Neural progenitor cell (in vitro differentiated cells): ENCODE measurements at regions not wholly inside any gene's neighbourhood (a gene's known extent, or its start where the extent isn't known, plus 50 kb on each side); places are given as distances from the start of the nearest gene placed in this dataset.
A peak's percentile ranks its signal among the peaks of the same experiment; 100 is the strongest.
"Not testable (repeated sequence)": the region's sequence is repeated elsewhere in the genome, so short reads cannot be mapped to it uniquely, and the experiment has no call there.

Experiments used
- DNase-seq: peaks from one replicate; pipeline ENCODE4 v3.0.0-alpha.2; 2016; ENCODE audit warnings: low spot score
- H2AFZ ChIP-seq: fragments of 200-600 bp; sonication (generic); replicated peaks from 2 replicates; pipeline ENCODE4 v1.6.1; 2016; ENCODE audit warnings: antibody characterized with exemption
- H3F3A ChIP-seq: fragments of 200-600 bp; sonication (generic); 2 replicates; pipeline ENCODE4 v1.6.1; 2016; ENCODE audit warnings: antibody characterized with exemption, low read depth
- H3K27ac ChIP-seq: fragments of 200-600 bp; sonication (generic); 2 replicates; pipeline ENCODE4 v1.5.1; 2016; ENCODE audit warnings: mild to moderate bottlenecking
- H3K27me3 ChIP-seq: fragments of 200-600 bp; sonication (generic); 2 replicates; pipeline ENCODE4 v1.6.1; 2016; ENCODE audit warnings: mild to moderate bottlenecking, moderate library complexity
- H3K36me3 ChIP-seq: fragments of 200-600 bp; sonication (generic); 2 replicates; pipeline ENCODE4 v1.5.1; 2016
- H3K4me1 ChIP-seq: fragments of 200-600 bp; sonication (generic); 2 replicates; pipeline ENCODE4 v1.6.1; 2016; ENCODE audit warnings: mixed run types
- H3K4me2 ChIP-seq: fragments of 200-600 bp; sonication (generic); 2 replicates; pipeline ENCODE4 v1.6.1; 2016
- H3K4me3 ChIP-seq: fragments of 200-600 bp; sonication (generic); 2 replicates; pipeline ENCODE4 v1.5.1; 2016
- H3K79me2 ChIP-seq: fragments of 200-600 bp; sonication (generic); 2 replicates; pipeline ENCODE4 v1.6.1; 2016; ENCODE audit warnings: low read depth
- H3K9ac ChIP-seq: fragments of 200-600 bp; sonication (generic); 2 replicates; pipeline ENCODE4 v1.6.1; 2016
- H3K9me3 ChIP-seq: fragments of 200-600 bp; sonication (generic); 2 replicates; pipeline ENCODE4 v1.5.1; 2016; ENCODE audit warnings: low read depth
- H4K20me1 ChIP-seq: fragments of 200-600 bp; sonication (generic); 2 replicates; pipeline ENCODE4 v1.6.1; 2016; ENCODE audit warnings: low read depth
- H3K27ac Mint-ChIP-seq: 3 replicates; pipeline ENCODE4 v1.8.0; 2021; ENCODE audit warnings: mixed read lengths
- H3K27me3 Mint-ChIP-seq: 2 replicates; pipeline ENCODE4 v1.8.0; 2022; ENCODE audit warnings: low read depth, mild to moderate bottlenecking, inconsistent platforms, moderate library complexity, mixed read lengths; ENCODE audit not compliant: insufficient read depth
- H3K36me3 Mint-ChIP-seq: 3 replicates; pipeline ENCODE4 v1.8.0; 2021; ENCODE audit warnings: mixed read lengths
- H3K4me1 Mint-ChIP-seq: 3 replicates; pipeline ENCODE4 v1.8.0; 2021; ENCODE audit warnings: mixed read lengths
- H3K4me3 Mint-ChIP-seq: 3 replicates; pipeline ENCODE4 v1.8.0; 2021; ENCODE audit warnings: mild to moderate bottlenecking, moderate library complexity, mixed read lengths
- H3K9me3 Mint-ChIP-seq: 3 replicates; pipeline ENCODE4 v1.8.0; 2020; ENCODE audit warnings: mixed read lengths
- CTCF ChIP-seq: fragments of 200-600 bp; sonication (generic); IDR thresholded peaks from 2 replicates; pipeline ENCODE4 v1.5.1; 2017; ENCODE audit warnings: antibody characterized with exemption, mild to moderate bottlenecking
- EZH2 ChIP-seq: fragments of 200-600 bp; sonication (generic); IDR thresholded peaks from 2 replicates; pipeline ENCODE4 v1.6.1; 2017; ENCODE audit warnings: antibody characterized with exemption, mild to moderate bottlenecking, moderate library complexity
- EZH2phosphoT487 ChIP-seq: fragments of 200-600 bp; sonication (generic); IDR thresholded peaks from 2 replicates; pipeline ENCODE4 v1.6.1; 2017; ENCODE audit warnings: antibody characterized with exemption

- Histone ChIP-seq H4K20me1 (peaks cover 9% of the 10 kb centered on the region), H3K4me1 (peaks cover 36% of the 10 kb centered on the region), H3K4me3 (no peak overlapping the region), H3K9me3 (no peaks in the 10 kb centered on the region), H3K27me3 (no peaks in the 10 kb centered on the region), H3K9ac (no peak overlapping the region), H3F3A (peaks cover 34% of the 10 kb centered on the region), H3K36me3 (no peaks in the 10 kb centered on the region), H3K79me2 (no peaks in the 10 kb centered on the region), H3K4me2 (peak overlapping the region; percentile 80), H2AFZ (no peak overlapping the region), H3K27ac (no peak overlapping the region)
- H3K36me3 Mint-ChIP-seq: no peaks in the 10 kb centered on the region
- peak; percentile 22 for DNase-seq
- peaks cover 12% of the 10 kb centered on the region for H3K9me3 Mint-ChIP-seq
- peaks cover 35% of the 10 kb centered on the region for H3K4me1 Mint-ChIP-seq
- peak overlapping the region; percentile 60 for H3K27ac Mint-ChIP-seq
- H3K4me3 Mint-ChIP-seq: no peak overlapping the region
- TF ChIP-seq CTCF (peak; percentile 4), EZH2phosphoT487 (no peak)
- H3K27me3 Mint-ChIP-seq: peaks cover 4% of the 10 kb centered on the region
Measured at GRCh38 chr7:42722716-42723115, 189.2 kb downstream of the C7orf25 start.

- Mint-ChIP-seq H3K4me1 (peaks cover 35% of the 10 kb centered on the region), H3K9me3 (peaks cover 12% of the 10 kb centered on the region), H3K4me3 (no peak overlapping the region), H3K36me3 (no peaks in the 10 kb centered on the region), H3K27ac (no peak overlapping the region), H3K27me3 (peaks cover 4% of the 10 kb centered on the region)
- H3K4me3 ChIP-seq: no peak overlapping the region
- no peaks in the 10 kb centered on the region for H3K36me3 ChIP-seq
- DNase-seq: no peak
- H2AFZ ChIP-seq: no peak overlapping the region
- no peaks in the 10 kb centered on the region for H3K79me2 ChIP-seq
- no peaks in the 10 kb centered on the region for H3K9me3 ChIP-seq
- H3F3A ChIP-seq: peaks cover 34% of the 10 kb centered on the region
- H4K20me1 ChIP-seq: peaks cover 9% of the 10 kb centered on the region
- H3K4me2 ChIP-seq: peak overlapping the region; percentile 80
- no peak overlapping the region for H3K27ac ChIP-seq
- TF ChIP-seq CTCF: no peak
- no peak for TF ChIP-seq EZH2phosphoT487
- no peak for TF ChIP-seq EZH2
- H3K4me1 ChIP-seq: peaks cover 36% of the 10 kb centered on the region
- no peaks in the 10 kb centered on the region for H3K27me3 ChIP-seq
- no peak overlapping the region for H3K9ac ChIP-seq
Measured at GRCh38 chr7:42722198-42722597, 189.7 kb downstream of the C7orf25 start.

DNA sequence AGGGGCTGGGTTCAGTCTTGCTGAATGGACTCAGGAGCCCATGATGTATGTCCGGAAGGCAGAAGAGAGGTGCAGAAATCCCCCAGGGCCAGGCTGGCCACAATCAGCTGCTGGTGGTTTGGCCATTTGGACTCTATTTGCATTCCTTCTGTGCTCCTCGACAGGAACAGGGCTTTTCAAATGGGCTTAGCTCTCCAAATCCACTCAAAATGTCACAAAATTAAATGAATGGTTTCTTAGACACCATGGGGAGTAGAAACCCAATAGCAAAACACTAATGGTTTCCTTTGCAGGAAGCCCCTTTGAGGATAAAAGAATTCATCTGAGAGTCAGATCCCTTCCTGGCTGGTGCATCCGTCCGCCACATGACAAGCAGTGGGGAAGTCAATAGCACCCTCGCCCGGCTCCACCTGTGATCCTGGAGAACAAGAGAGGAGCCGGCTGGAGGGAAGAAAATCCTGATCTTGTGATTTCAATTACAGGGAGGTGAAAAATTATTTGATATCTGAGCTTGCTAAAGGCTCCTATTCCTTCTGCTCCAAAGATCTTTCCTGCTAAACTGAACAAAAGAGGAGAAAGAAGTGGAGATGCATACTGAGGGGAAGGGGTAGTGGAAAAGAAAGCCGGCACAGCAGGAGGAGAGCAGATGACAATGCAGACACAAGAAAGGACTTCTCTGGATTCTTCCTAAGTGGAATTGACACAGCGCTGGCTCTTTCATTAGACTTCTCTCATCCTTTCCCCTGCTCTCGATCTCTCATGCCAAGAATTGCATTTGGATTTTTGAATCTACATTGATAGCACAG is 190.7 kb downstream of the C7orf25 start:
- no peak overlapping the region for H3K9ac ChIP-seq
- H3K4me2 ChIP-seq: peak overlapping the region; percentile 80
- DNase-seq: peak; percentile 80
- H3K9me3 ChIP-seq: no peaks in the 10 kb centered on the region
- H3K27ac Mint-ChIP-seq: peak overlapping the region; percentile 93
- peaks cover 34% of the 10 kb centered on the region for H3F3A ChIP-seq
- peaks cover 36% of the 10 kb centered on the region for H3K4me1 ChIP-seq
- H3K27ac ChIP-seq: peak overlapping the region; percentile 70
- H3K4me3 ChIP-seq: peak overlapping the region; percentile 39
- peaks cover 35% of the 10 kb centered on the region for H3K4me1 Mint-ChIP-seq
- H2AFZ ChIP-seq: no peak overlapping the region
- peak overlapping the region; percentile 64 for H3K4me3 Mint-ChIP-seq
- no peaks in the 10 kb centered on the region for H3K36me3 Mint-ChIP-seq
- no peaks in the 10 kb centered on the region for H3K27me3 ChIP-seq
- TF ChIP-seq EZH2 (no peak), EZH2phosphoT487 (peak; percentile 43)
- H3K27me3 Mint-ChIP-seq: peaks cover 4% of the 10 kb centered on the region
- H3K9me3 Mint-ChIP-seq: peaks cover 12% of the 10 kb centered on the region
- peaks cover 9% of the 10 kb centered on the region for H4K20me1 ChIP-seq
- no peaks in the 10 kb centered on the region for H3K79me2 ChIP-seq
- no peaks in the 10 kb centered on the region for H3K36me3 ChIP-seq

DNA sequence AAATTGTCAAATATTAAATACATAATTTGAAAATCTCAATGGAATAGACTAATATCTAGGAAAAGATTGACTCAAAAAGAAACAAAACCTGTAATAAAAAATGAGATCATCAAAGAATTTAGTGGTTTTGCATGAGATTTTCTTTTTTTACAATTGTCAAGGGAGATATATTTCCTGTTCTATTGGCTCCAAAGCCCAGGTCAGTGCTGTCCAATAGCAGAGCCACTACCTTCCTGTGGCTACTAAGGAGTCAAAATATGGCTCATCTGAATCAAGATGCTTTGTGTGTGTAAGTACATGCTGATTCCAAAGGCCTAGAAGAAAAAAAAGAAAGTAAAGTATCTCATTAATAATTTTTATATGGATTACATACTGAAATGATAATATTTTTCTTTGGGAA is 191.9 kb downstream of the C7orf25 start:
- Histone ChIP-seq H3F3A (peaks cover 34% of the 10 kb centered on the region), H3K9ac (no peak overlapping the region), H3K79me2 (no peaks in the 10 kb centered on the region), H3K27ac (no peak overlapping the region), H3K4me3 (no peak overlapping the region), H2AFZ (no peak overlapping the region), H3K27me3 (no peaks in the 10 kb centered on the region), H4K20me1 (peaks cover 9% of the 10 kb centered on the region), H3K4me1 (peaks cover 36% of the 10 kb centered on the region), H3K9me3 (no peaks in the 10 kb centered on the region), H3K4me2 (no peak overlapping the region), H3K36me3 (no peaks in the 10 kb centered on the region)
- Mint-ChIP-seq H3K9me3 (peaks cover 15% of the 10 kb centered on the region), H3K27me3 (peaks cover 7% of the 10 kb centered on the region), H3K36me3 (no peaks in the 10 kb centered on the region), H3K27ac (peak overlapping the region; percentile 48), H3K4me1 (peaks cover 35% of the 10 kb centered on the region), H3K4me3 (no peak overlapping the region)
- no peak for DNase-seq
- TF ChIP-seq EZH2phosphoT487 (no peak), CTCF (no peak), EZH2 (no peak)

DNA sequence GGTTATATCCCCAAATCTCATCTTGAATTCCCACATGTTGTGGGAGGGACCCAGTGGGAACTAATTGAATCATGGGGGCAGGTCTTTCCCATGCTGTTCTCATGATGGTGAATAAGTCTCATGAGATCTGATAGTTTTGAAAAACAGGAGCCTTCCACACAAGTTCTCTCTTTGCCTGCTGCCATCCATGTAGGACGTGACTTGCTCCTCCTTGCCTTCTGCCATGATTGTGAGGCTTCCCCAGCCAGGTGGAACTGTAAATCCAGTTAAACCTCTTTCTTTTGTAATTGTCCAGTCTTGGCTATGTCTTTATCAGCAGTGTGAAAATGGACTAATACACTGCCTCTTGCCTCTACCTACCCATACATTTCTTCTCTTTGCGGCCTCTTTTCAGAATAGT is 193.4 kb downstream of the C7orf25 start:
- not testable (repeated sequence) for H4K20me1 ChIP-seq, H3K79me2 ChIP-seq, H3K4me3 Mint-ChIP-seq, H3K4me3 ChIP-seq, H3K36me3 Mint-ChIP-seq, H3K4me2 ChIP-seq, H3K27me3 ChIP-seq, H2AFZ ChIP-seq, H3K9ac ChIP-seq, H3K9me3 ChIP-seq, H3K36me3 ChIP-seq, H3K27ac ChIP-seq, H3K27ac Mint-ChIP-seq, DNase-seq, H3K27me3 Mint-ChIP-seq
- peaks cover 35% of the 10 kb centered on the region for H3K4me1 Mint-ChIP-seq
- H3K9me3 Mint-ChIP-seq: peaks cover 25% of the 10 kb centered on the region
- peaks cover 36% of the 10 kb centered on the region for H3K4me1 ChIP-seq
- peaks cover 34% of the 10 kb centered on the region for H3F3A ChIP-seq
